ENCODE measurements at regions not wholly inside any gene's neighbourhood (a gene's known extent, or its start where the extent isn't known, plus 50 kb on each side); places are given as distances from the start of the nearest gene placed in this dataset.
"Not testable (repeated sequence)": the region's sequence is repeated elsewhere in the genome, so short reads cannot be mapped to it uniquely, and the experiment has no call there.

GRCh38 chr1:102550729-102551384 is 554.1 kb upstream of the OLFM3 start:
- peak; percentile 64 for TF ChIP-seq CTCF (IDR thresholded peaks at IDR 0.05; ENCODE audit: borderline replicate concordance, insufficient read depth, low read depth, low read length)

GRCh38 chr1:102546251-102546650 is 549.5 kb upstream of the OLFM3 start:
- no peak overlapping the region for H3K4me3 ChIP-seq (ENCODE audit: low read depth, low read length)
- no peak for TF ChIP-seq CTCF (IDR thresholded peaks at IDR 0.05; ENCODE audit: borderline replicate concordance, insufficient read depth, low read depth, low read length)

More at GRCh38 chr1:102550729-102551384, 554.1 kb upstream of the OLFM3 start:
- no peak overlapping the region for H3K4me3 ChIP-seq (ENCODE audit: low read depth, low read length)

- TF ChIP-seq CTCF (IDR thresholded peaks at IDR 0.05; ENCODE audit: borderline replicate concordance, insufficient read depth, low read depth, low read length) = no peak
- H3K4me3 ChIP-seq (ENCODE audit: low read depth, low read length) = no peak overlapping the region
Observed at GRCh38 chr1:102535829-102536505, 539.2 kb upstream of the OLFM3 start.

- TF ChIP-seq CTCF (IDR thresholded peaks at IDR 0.05; ENCODE audit: borderline replicate concordance, insufficient read depth, low read depth, low read length) = no peak
- H3K4me3 ChIP-seq (ENCODE audit: low read depth, low read length) = no peak overlapping the region
Observed at GRCh38 chr1:102531036-102531435, 534.3 kb upstream of the OLFM3 start.

GRCh38 chr1:102529446-102529845 is 532.7 kb upstream of the OLFM3 start:
- H3K4me3 ChIP-seq (ENCODE audit: low read depth, low read length) = no peak overlapping the region
- TF ChIP-seq CTCF (IDR thresholded peaks at IDR 0.05; ENCODE audit: borderline replicate concordance, insufficient read depth, low read depth, low read length) = no peak

- no peak for TF ChIP-seq CTCF (IDR thresholded peaks at IDR 0.05; ENCODE audit: borderline replicate concordance, insufficient read depth, low read depth, low read length)
- H3K4me3 ChIP-seq (ENCODE audit: low read depth, low read length) = no peak overlapping the region
Observed at GRCh38 chr1:102500758-102501157, 504.0 kb upstream of the OLFM3 start.

- H3K4me3 ChIP-seq (ENCODE audit: low read depth, low read length) = no peak overlapping the region
- no peak for TF ChIP-seq CTCF (IDR thresholded peaks at IDR 0.05; ENCODE audit: borderline replicate concordance, insufficient read depth, low read depth, low read length)
Observed at GRCh38 chr1:102498929-102499328, 502.2 kb upstream of the OLFM3 start.

- H3K4me3 ChIP-seq (ENCODE audit: low read depth, low read length) = not testable (repeated sequence)
Observed at GRCh38 chr1:102497810-102498209, 501.1 kb upstream of the OLFM3 start.
